ENCODE measurements at regions not wholly inside any gene's neighbourhood (a gene's known extent, or its start where the extent isn't known, plus 50 kb on each side); places are given as distances from the start of the nearest gene placed in this dataset.

DNA sequence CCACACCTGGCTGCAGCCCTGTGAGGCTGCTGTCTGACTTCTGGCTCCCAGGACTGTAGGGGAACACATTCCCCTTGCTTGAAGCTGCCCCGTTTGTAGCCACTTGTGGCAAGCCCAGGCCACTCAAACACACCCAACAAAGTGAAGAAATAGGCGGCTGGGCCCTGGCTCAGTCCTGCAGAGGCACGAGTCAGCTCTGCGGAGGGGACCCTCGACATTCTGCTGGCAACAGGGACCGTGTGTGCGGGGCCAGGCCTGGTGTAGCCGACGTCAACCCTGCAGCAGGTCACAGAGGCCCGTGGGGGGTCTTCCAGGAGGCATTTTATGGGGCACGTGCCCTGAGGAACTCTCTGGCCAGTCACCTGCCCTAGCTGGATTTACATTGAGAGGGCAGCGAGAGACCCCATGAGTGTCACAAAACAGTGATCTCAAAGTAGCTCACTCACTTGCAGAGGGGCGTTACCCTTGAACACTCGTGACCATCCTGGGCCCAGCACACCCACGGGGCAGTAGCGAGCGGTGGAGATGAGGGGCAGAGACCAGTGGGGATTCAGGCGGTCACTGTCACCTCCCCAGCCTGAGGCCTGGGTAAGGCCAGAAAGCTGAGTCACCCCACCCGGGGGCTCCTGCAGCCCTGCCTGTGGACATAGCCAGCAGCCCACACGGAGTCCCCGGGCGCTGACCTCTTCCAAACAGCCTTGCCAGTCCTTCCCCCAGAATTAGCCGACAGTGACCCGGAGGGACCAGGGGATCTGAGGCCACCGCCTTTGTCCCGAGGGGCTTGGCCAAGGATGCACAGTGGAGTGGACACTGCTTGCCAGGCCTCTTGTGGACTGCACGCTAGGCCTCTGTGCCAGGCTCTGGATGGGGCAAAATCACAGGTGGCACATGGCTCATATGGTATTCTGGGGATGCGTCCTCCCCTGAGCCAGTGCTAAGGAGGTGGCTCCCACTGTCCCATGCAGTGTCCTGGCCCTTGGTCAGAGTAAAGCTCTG is 139.5 kb downstream of the CTTN start:
- DNase-seq = no peak

- DNase-seq = no peak
Measured at GRCh38 chr11:70538641-70539359, 140.5 kb downstream of the CTTN start.

DNA sequence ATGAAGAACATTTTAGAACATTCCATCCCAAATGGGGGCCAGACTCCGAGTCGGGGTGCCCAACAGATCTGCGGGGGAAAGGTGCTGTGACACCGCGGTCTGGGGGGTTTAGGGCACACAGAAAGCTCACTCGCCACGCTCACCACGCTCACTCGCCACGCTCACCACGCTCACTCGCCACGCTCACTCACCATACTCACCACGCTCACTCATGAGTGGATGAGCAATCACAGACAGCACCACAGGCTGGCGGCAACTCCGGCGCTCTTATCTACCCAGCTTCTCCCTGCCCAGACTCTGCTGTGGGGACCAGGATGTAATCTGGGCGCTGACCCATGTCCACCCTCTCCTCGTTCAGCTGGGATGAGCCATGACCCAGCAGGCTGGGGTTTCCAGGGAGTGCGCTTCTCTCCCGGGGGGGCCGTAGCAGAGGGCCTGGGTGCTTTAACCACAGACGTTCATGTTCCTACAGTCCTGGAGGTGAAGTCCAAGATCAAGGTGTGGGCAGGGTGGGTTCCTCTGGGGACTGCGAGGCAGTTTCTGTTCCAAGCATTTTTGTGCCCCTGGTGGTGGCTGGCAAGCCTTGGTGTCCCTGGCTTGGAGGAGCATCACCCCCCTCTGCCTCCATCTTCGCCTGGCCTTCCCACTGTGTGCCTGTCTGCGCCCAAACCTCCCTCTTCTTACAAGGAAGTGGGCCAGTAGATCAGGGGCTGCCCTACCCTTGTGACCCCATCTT is 141.2 kb downstream of the CTTN start:
- no peak for DNase-seq

DNA sequence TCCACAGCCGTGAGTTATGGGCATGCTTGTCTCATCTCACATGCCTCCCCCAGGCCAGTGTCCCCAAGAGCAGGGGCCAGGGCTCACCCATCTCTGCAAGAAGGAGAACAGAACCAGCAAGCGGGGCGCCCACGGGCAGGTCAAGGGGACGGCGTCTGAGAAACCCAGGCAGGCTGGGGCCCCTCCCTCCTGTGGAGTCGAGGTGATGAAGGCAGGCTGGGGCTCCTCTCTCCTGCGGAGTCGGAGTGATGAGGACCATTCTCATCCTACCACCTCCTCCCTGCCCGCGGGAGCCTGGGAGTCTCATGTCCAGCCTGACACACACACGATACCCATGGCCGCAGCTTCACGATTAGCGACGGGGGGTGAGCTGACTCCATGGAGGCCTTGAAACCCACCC is 141.9 kb downstream of the CTTN start:
- DNase-seq = no peak

- no peak for DNase-seq
Measured at GRCh38 chr11:70541176-70541575, 142.8 kb downstream of the CTTN start.

GRCh38 chr11:70541699-70542098 is 143.4 kb downstream of the CTTN start:
- no peak for DNase-seq

DNA sequence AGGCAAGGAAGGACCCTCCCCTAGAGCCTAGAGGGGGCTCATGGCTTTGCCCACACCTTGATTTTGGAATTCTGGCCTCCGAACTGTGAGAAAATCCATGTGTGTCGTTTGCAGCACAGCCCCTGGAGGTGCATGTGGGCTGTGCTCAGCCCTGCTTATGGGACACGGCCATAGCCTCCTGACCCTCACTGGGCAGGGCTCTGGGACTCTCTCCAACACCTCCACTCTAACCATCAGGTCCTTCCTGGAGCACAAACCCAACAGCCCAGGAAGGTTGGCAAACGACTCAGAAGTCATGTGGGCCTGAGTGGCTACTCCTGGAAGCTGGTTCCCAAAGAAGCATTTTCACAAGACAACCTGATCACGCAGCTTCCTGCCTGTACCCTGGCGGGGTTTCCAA is 144.1 kb downstream of the CTTN start:
- no peak for DNase-seq

- no peak for DNase-seq
Measured at GRCh38 chr11:70542811-70543210, 144.5 kb downstream of the CTTN start.

GRCh38 chr11:70543611-70544010 is 145.3 kb downstream of the CTTN start:
- DNase-seq = no peak

DNA sequence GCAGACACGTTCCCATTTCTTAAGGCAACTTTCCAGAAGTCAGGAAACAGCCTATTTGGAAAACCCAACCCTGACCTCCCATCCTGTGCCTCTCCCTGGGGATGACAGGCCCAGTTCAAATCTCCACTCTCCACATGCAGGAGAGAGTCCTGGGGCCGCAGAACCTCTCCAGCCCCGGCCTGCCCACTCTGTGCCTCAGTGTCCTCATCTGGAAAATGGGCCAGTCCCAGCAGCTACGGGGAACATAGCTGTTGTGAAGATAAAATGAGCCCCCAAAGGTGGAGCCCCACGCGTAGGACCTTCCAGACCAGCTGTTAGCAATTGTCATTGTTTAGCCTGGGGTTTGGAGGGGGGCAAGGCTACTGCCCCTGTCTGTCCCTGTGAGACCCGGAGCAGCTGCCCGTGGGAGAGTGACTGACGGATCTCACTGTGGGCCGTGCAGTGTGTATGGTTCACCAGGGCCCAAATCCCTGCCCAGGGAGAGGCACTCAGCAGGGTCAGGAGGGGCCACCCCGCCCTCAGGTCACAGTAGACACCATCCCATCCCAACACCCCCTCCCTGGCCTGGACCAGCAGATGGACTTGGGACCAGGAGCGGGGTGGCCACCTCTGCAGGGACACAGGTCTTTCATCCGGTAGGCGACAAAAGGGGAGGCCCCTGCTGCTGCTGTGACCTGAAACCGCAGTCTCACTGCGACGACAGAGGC is 145.9 kb downstream of the CTTN start:
- DNase-seq = no peak

GRCh38 chr11:70544774-70545609 is 146.7 kb downstream of the CTTN start:
- DNase-seq = no peak

DNA sequence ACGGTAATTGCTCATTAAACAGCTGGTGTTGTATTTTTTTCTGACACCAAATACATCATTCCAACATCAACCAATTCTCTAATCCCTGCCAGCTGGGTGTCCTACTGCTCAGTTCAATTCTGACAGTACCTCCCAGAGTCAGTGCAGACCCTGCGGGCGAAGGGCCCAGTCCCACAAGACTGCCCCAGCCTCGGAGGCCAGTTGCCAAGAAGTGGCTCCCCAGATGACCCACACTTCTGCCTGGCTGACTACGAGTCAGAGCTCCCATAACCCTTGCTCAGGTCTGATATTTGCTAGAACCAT is 147.2 kb downstream of the CTTN start:
- no peak for DNase-seq

- DNase-seq = no peak
Measured at GRCh38 chr11:70546191-70546940, 148.0 kb downstream of the CTTN start.

- DNase-seq = no peak
Measured at GRCh38 chr11:70547386-70547785, 149.1 kb downstream of the CTTN start.

DNA sequence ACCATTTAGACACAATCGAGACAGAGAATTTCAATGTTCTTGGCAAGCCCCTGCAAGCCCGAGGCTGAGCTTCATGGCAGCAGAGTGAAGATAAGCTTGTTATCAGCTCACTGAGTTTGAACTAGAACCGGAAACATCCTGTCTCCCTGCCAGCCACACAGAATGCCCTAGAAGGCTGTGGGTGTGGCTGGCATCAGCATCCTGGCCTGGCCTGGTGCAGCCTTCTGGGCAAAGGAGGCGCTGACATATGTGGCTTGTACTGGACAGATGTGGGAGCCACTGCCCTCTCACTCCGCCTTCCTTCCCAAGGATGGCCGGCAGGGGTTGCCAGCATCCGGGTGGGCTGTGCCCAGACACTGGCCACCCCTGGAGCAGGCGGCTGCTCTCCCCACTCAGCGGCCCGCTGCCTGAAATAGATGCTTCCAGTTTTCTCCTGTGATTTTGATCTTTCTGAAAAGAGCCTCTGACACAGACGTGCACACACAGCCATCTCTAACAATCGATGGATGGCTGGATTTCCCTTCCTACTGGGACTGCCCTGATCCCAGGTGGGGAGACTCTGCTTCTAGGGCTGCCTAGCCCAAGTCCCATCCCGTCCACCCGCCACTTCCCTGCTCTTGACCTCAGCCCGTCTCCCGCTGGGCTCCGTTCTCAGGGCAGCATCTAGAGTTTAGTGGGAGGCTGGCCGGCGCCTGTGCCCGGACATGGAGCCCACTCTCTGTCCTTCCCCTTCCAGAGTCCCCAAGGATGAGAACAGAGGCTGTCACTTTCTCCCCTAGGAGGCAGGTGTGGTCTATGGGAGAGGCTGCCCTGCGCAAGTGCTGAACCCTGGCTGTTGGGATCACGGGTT is 149.7 kb downstream of the CTTN start:
- no peak for DNase-seq

DNA sequence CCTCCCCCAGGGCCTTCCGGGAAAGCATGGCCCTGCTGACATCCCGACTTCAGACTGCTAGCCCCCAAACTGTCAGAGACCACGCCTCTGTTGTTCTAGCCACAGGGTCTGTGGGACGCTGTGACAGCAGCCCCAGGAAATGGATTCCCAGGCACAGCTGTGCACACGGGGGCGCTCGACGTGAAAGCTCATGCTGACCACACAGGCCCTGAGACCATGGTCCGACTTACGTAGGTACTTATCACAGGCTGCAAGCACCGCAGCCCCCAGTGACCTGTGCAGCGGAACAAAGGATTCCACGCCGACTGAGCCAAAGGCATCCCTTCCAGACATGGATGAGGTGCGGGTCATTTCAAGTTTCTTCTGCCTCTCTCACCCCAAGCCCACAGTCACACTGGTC is 150.6 kb downstream of the CTTN start:
- DNase-seq = no peak

DNA sequence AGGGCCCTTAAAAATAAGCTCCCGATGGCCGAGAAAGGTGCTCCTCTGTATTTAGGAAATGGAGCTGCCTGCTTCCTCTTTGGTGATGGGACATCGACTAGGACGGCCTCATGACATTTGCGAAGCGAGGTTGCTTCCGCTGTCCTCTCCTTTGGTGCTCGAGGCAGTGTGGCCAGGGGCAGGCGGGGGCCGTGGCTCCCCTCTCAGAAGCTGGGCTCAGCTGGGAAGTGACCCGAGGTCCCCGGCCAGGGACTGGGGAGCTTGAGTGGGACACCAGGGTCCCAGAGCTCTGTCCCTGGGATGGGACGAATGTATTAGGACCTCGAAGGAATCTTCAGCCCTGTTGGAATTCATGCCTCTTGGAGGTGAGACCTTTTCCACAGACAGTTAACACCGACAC is 151.1 kb downstream of the CTTN start:
- DNase-seq = no peak

DNA sequence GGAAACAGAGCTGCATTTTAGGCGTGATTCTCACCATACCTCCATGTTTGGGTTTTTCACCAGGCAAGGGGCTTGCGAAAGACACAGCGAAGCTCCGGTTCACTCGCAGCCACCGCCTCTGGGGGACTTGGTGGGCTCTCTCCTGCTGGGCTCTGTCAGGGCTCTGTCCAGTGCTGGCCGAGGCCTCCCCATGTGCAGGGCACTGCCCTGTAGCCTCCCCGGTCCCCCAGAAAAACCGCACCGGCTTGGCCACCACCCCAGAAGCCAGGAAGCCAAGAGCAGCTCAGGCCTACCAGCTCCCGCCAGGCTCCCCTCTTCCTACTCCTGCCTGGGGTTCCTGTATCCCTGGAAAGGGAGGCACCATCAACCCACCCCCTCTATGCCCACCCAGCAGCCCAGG is 151.5 kb downstream of the CTTN start:
- no peak for DNase-seq

- DNase-seq = no peak
Measured at GRCh38 chr11:70550456-70551195, 152.3 kb downstream of the CTTN start.
